ENCODE measurements at regions not wholly inside any gene's neighbourhood (a gene's known extent, or its start where the extent isn't known, plus 50 kb on each side); places are given as distances from the start of the nearest gene placed in this dataset.

DNA sequence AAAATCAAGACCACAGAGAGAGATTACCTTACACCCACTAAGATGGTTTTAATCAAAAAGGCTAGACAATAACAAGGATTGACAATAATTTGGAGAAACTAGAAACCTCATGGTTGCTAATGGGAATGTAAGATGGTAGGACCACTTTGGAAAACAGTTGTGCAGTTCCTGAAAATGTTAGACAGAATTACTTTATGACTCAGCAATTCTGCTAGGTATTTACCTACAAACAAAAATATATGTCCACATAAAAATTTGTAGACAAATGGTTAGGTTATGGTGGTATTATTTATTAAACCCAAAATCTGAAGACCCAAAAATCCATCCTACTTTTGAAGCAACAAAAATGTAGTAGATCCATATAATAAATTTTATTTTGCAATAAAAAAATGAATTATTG lies 1027.0 kb upstream of the ADGRL3 start:
- TF ChIP-seq, protein P1, sequence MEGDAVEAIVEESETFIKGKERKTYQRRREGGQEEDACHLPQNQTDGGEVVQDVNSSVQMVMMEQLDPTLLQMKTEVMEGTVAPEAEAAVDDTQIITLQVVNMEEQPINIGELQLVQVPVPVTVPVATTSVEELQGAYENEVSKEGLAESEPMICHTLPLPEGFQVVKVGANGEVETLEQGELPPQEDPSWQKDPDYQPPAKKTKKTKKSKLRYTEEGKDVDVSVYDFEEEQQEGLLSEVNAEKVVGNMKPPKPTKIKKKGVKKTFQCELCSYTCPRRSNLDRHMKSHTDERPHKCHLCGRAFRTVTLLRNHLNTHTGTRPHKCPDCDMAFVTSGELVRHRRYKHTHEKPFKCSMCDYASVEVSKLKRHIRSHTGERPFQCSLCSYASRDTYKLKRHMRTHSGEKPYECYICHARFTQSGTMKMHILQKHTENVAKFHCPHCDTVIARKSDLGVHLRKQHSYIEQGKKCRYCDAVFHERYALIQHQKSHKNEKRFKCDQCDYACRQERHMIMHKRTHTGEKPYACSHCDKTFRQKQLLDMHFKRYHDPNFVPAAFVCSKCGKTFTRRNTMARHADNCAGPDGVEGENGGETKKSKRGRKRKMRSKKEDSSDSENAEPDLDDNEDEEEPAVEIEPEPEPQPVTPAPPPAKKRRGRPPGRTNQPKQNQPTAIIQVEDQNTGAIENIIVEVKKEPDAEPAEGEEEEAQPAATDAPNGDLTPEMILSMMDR (IDR thresholded peaks at IDR 0.05): no peak

DNA sequence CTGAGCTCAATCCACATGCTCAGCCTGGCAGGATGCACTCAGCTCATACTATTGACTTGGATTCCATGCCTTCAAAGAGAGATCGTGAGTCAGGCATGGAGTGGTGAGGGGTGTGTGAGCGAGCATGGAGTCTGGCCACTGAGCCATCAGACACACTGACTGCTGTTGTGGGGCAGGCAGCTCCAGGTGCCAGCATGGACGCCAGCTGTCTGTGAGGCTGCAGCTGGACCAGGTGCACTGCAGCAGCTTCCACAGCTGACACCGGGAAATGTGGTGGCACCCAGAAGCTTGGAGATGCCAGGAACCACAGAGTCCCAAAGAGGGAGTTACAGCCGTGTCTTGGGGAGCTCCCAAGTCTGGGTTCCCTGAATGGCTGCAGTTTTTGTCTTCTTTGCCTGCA lies 1026.4 kb upstream of the ADGRL3 start:
- TF ChIP-seq, protein P1 (IDR thresholded peaks at IDR 0.05): no peak

DNA sequence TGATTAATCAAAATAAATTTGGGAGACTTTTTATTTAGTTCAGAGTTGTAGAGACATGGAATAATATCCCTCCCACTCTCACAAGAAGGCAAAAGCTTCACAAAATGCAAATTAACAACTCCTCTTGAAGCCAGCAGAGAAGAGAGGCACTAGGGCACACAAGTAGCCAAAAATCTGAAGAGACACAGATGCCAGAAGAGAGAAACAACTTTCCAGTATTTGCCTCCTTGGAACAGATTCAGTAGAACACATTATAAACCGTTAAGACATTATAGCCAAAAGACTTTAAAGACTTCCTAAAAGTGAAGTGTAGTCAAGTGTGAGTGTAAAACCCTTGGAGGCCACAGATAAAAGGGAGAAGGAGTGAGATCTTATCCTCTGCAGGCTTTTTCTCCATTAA lies 1024.9 kb upstream of the ADGRL3 start:
- TF ChIP-seq, protein P1 (IDR thresholded peaks at IDR 0.05): no peak

DNA sequence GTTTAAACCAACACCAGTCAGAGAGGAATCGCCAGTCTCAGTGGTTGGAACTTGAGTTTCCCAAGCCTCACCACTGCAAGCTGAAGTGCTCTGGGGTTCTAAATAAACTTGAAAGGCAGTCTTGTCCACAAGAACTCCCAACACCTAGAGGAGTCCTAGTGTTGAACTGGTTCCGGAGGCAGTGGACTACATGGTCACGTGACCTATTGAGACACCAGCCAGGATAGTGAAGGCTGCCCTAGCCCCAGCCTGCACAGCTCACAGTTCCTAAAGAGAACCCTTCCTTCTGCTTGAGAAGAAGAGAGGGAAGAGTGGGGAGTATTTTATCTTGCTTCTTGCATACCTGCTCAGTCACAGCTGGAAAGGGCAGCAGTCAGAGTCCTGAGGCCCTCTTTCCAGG lies 1012.7 kb upstream of the ADGRL3 start:
- TF ChIP-seq, protein P1 (IDR thresholded peaks at IDR 0.05): no peak

DNA sequence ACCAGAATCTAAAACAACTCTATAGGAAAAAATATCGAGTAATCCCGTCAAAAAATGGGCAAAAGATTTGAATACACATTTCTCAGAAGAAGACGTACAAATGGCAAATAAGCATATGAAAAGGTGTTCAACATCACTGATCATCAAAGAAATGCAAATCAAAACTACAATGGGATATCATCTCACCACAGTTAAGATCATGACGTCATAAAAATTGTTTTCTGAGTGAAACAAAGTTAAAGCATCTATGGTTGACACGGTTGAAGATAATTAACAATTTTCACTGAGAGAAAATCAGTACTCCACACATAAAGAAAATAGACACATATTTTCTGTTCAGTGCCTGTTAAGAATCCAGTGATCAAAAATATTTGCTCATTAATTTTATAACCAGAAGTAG lies 1010.8 kb upstream of the ADGRL3 start:
- TF ChIP-seq, protein P1 (IDR thresholded peaks at IDR 0.05): no peak

DNA sequence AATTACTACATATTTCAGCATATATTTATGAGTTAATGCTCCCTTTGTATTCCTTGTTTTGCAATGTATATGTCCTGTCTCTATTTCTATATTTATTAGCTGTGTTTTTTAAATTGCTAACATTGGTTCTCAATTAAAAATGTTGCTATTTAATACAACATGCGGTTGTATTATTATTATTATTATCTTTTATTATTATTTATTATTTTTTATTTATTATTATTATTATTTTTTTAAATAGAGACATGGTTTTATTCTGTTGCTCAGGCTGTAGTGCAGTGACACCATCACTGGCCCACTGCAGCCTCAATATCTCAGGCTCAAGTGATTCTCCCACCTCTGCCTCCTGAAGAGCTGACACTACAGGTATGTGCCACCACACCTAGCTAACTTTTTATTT lies 1005.9 kb upstream of the ADGRL3 start:
- TF ChIP-seq, protein P1 (IDR thresholded peaks at IDR 0.05): no peak

DNA sequence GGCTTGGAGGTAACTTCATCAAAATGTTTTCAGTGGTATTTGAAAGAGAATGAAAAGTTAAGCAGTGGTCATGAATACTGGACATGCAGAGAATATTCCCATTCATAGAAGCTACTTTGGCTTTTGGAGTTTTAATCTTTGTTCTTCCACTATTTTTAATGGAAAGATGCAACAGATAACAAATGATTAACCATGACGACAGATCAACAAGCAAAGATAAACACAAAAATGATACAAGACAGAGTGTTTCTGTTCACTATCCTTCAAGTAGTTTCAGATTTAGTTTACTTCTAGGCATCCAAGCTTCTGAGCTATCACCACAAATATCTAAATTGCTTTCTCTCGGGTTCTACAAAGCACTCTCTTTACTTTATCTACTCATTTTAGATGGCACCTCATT lies 1004.9 kb upstream of the ADGRL3 start:
- TF ChIP-seq, protein P1 (IDR thresholded peaks at IDR 0.05): no peak

DNA sequence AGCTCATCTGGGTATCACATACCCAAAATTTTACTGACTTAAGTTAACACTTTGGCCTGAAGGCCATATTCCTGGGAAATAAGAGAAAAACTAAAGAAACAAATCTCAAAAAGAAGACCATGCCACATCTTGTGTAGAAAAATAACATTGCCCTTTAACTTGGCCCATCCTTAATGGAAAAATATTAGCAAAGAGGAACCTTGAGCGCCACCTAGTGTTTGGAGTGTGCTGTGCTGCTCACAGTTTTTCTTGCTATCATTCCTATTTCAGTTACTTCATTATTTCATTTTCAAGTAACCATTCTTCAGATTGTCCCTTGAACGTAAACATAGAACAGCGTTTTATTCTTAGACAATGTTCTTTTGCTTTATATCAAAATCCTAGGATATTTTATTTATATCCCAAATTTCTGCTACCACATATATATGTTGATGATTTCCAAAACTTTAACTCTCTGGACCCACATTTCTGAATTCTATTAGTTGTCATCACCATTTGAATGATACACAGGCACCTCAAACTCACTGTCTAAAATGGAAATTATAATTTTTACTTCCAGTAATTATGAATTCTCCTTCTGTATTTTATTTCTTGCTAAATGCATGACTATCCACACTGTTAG lies 999.0 kb upstream of the ADGRL3 start:
- TF ChIP-seq, protein P1 (IDR thresholded peaks at IDR 0.05): peak; percentile 95
